DMS79 treated with DMSO at 0.1 percent for 48 hours (cell line): ENCODE measurements at regions not wholly inside any gene's neighbourhood (a gene's known extent, or its start where the extent isn't known, plus 50 kb on each side); places are given as distances from the start of the nearest gene placed in this dataset.
A peak's percentile ranks its signal among the peaks of the same experiment; 100 is the strongest.

Experiments
- DNase-seq: peaks from one replicate; lab custom pipeline; 2025; lab: John Stamatoyannopoulos, UW

GRCh38 chr10:128422999-128423398, 296.8 kb upstream of the MKI67 start:
- no peak for DNase-seq

- DNase-seq, result no peak
Measured at GRCh38 chr10:128429321-128429720, 303.1 kb upstream of the MKI67 start.

GRCh38 chr10:128429835-128430513, 303.8 kb upstream of the MKI67 start:
- peak; percentile 33 for DNase-seq

GRCh38 chr10:128431083-128431482, 304.9 kb upstream of the MKI67 start:
- DNase-seq, result no peak

- DNase-seq, result no peak
Measured at GRCh38 chr10:128431506-128431905, 305.3 kb upstream of the MKI67 start.

- no peak for DNase-seq
Measured at GRCh38 chr10:128432011-128432410, 305.8 kb upstream of the MKI67 start.

GRCh38 chr10:128432423-128432822, 306.2 kb upstream of the MKI67 start:
- no peak for DNase-seq

GRCh38 chr10:128435811-128436210, 309.6 kb upstream of the MKI67 start:
- DNase-seq, result no peak

GRCh38 chr10:128437786-128438345, 311.6 kb upstream of the MKI67 start:
- DNase-seq, result no peak

GRCh38 chr10:128438417-128439063, 312.3 kb upstream of the MKI67 start:
- DNase-seq, result no peak

GRCh38 chr10:128440513-128441160, 314.4 kb upstream of the MKI67 start:
- no peak for DNase-seq

GRCh38 chr10:128443925-128444518, 317.8 kb upstream of the MKI67 start:
- DNase-seq, result no peak

GRCh38 chr10:128448796-128449195, 322.6 kb upstream of the MKI67 start:
- DNase-seq, result no peak

GRCh38 chr10:128451879-128452278, 325.7 kb upstream of the MKI67 start:
- DNase-seq, result no peak

- DNase-seq, result no peak
Measured at GRCh38 chr10:128456271-128456670, 330.0 kb upstream of the MKI67 start.

GRCh38 chr10:128457136-128457535, 330.9 kb upstream of the MKI67 start:
- DNase-seq, result no peak

- no peak for DNase-seq
Measured at GRCh38 chr10:128461991-128462390, 335.8 kb upstream of the MKI67 start.

- DNase-seq, result no peak
Measured at GRCh38 chr10:128462844-128463243, 336.6 kb upstream of the MKI67 start.

- peak; percentile 10 for DNase-seq
Measured at GRCh38 chr10:128463991-128464760, 338.0 kb upstream of the MKI67 start.

- no peak for DNase-seq
Measured at GRCh38 chr10:128465697-128466096, 339.5 kb upstream of the MKI67 start.

GRCh38 chr10:128466831-128467371, 340.7 kb upstream of the MKI67 start:
- no peak for DNase-seq

GRCh38 chr10:128468462-128468861, 342.2 kb upstream of the MKI67 start:
- peak; percentile 59 for DNase-seq
